SK-N-SH treated with all-trans-retinoic acid at 6 μM for 48 hours (cell line): ENCODE measurements at regions not wholly inside any gene's neighbourhood (a gene's known extent, or its start where the extent isn't known, plus 50 kb on each side); places are given as distances from the start of the nearest gene placed in this dataset.

Experiments used
- ATAC-seq: fragments of 200-7000 bp; cut with Tn5 transposase; 3 replicates; pipeline ENCODE4 v1.9.1; 2020; ENCODE audit warnings: mild to moderate bottlenecking, moderate library complexity
- ARNTL ChIP-seq: fragments of 450-650 bp; formaldehyde crosslinking; IDR thresholded peaks from 2 replicates; pipeline ENCODE4 v1.5.0; 2020; ENCODE audit warnings: low read depth, mild to moderate bottlenecking, moderate library complexity, borderline replicate concordance
- BACH2 ChIP-seq: fragments of 250-450 bp; sonication (Bioruptor Pico); IDR thresholded peaks from 2 replicates; pipeline ENCODE4 v1.9.0; 2021; ENCODE audit warnings: mild to moderate bottlenecking, borderline replicate concordance
- CSDC2 ChIP-seq: fragments of 250-450 bp; sonication (Bioruptor Pico); IDR thresholded peaks from 2 replicates; pipeline ENCODE4 v1.5.0; 2020; ENCODE audit warnings: mild to moderate bottlenecking, moderate library complexity
- ESRRG ChIP-seq: fragments of 250-450 bp; sonication (Bioruptor Pico); IDR thresholded peaks from 2 replicates; pipeline ENCODE4 v1.6.1; 2021; ENCODE audit warnings: mild to moderate bottlenecking
- GLIS3 ChIP-seq: fragments of 250-450 bp; sonication (Bioruptor Pico); IDR thresholded peaks from 2 replicates; pipeline ENCODE4 v1.5.0; 2020; ENCODE audit warnings: mild to moderate bottlenecking, moderate library complexity
- ISL1 ChIP-seq: fragments of 250-450 bp; sonication (Bioruptor Pico); IDR thresholded peaks from 2 replicates; pipeline ENCODE4 v2.1.2; 2022; ENCODE audit warnings: mild to moderate bottlenecking, moderate library complexity
- OSR1 ChIP-seq: fragments of 250-450 bp; sonication (Bioruptor Pico); IDR thresholded peaks from 2 replicates; pipeline ENCODE4 v1.8.0; 2022; ENCODE audit warnings: moderate library complexity, mild to moderate bottlenecking, inconsistent platforms
- PPARA ChIP-seq: fragments of 250-450 bp; sonication (Bioruptor Pico); IDR thresholded peaks from 2 replicates; pipeline ENCODE4 v1.5.0; 2020; ENCODE audit warnings: mild to moderate bottlenecking, borderline replicate concordance
- RARB ChIP-seq: fragments of 250-450 bp; sonication (Bioruptor Pico); IDR thresholded peaks from 2 replicates; pipeline ENCODE4 v1.8.0; 2021; ENCODE audit warnings: mild to moderate bottlenecking, moderate library complexity
- SNAI2 ChIP-seq: fragments of 250-450 bp; sonication (Bioruptor Pico); IDR thresholded peaks from 2 replicates; pipeline ENCODE4 v1.5.0; 2020; ENCODE audit warnings: mild to moderate bottlenecking, moderate library complexity
- TCF4 ChIP-seq: fragments of 250-450 bp; sonication (Bioruptor Pico); IDR thresholded peaks from 2 replicates; pipeline ENCODE4 v1.8.0; 2021; ENCODE audit warnings: mild to moderate bottlenecking, moderate library complexity, borderline replicate concordance
- TOX ChIP-seq: fragments of 250-450 bp; sonication (Bioruptor Pico); IDR thresholded peaks from 2 replicates; pipeline ENCODE4 v1.8.0; 2021; ENCODE audit warnings: mild to moderate bottlenecking, moderate library complexity, borderline replicate concordance
- ZFP3 ChIP-seq: fragments of 250-450 bp; sonication (Bioruptor Pico); IDR thresholded peaks from 2 replicates; pipeline ENCODE4 v1.5.0; 2020; ENCODE audit warnings: mild to moderate bottlenecking, moderate library complexity
- ZFP30 ChIP-seq: fragments of 450-650 bp; formaldehyde crosslinking; IDR thresholded peaks from 2 replicates; pipeline ENCODE4 v1.5.0; 2022; ENCODE audit warnings: mild to moderate bottlenecking, moderate library complexity
- ZNF565 ChIP-seq: fragments of 450-650 bp; formaldehyde crosslinking; conservative IDR thresholded peaks from 2 replicates; pipeline ENCODE4 v1.5.0; 2020; ENCODE audit warnings: low read depth, mild to moderate bottlenecking, moderate library complexity
- ZNF70 ChIP-seq: fragments of 450-650 bp; formaldehyde crosslinking; IDR thresholded peaks from 2 replicates; pipeline ENCODE4 v1.5.0; 2020; ENCODE audit warnings: mild to moderate bottlenecking, moderate library complexity
- TF ChIP-seq, protein P1 (sequence below): fragments of 250-450 bp; sonication (Bioruptor Pico); IDR thresholded peaks from 2 replicates; pipeline ENCODE4 v1.5.1; 2021; ENCODE audit warnings: mild to moderate bottlenecking, moderate library complexity
- TF ChIP-seq, protein P2 (sequence below): fragments of 250-450 bp; sonication (Bioruptor Pico); IDR thresholded peaks from 2 replicates; pipeline ENCODE4 v1.5.1; 2020; ENCODE audit warnings: low read depth, mild to moderate bottlenecking, moderate library complexity
- TF ChIP-seq, protein P3 (sequence below): fragments of 250-450 bp; sonication (Bioruptor Pico); IDR thresholded peaks from 2 replicates; pipeline ENCODE4 v1.5.0; 2020; ENCODE audit warnings: mild to moderate bottlenecking, moderate library complexity
- TF ChIP-seq, protein P4 (sequence below): fragments of 250-450 bp; sonication (Bioruptor Pico); IDR thresholded peaks from 2 replicates; pipeline ENCODE4 v1.8.0; 2021; ENCODE audit warnings: low read depth, mild to moderate bottlenecking, moderate library complexity, borderline replicate concordance
- TF ChIP-seq, protein P5 (sequence below): fragments of 250-450 bp; sonication (Bioruptor Pico); IDR thresholded peaks from 2 replicates; pipeline ENCODE4 v1.8.0; 2020; ENCODE audit warnings: mild to moderate bottlenecking, moderate library complexity, borderline replicate concordance

DNA sequence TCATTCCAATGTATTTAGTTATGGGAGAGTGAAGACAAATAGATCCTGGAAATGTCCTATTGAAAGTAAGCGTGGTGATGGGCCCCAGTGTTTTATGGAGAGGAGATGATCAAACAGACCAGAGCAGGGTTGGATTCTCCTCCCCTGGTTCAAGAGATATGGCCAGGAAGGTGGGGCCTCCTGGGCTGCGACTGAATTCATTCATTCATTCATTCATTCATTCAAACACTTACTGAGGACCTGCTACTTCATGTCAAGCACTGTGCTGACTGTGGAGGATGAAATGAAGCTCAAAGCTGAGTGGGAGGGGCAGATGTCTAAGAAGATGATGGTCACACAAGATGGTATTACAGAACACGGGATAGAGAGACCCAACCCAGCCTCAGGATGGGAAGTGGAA lies 71.5 kb upstream of the TNR start:
- ATAC-seq: no peak
- TF ChIP-seq SNAI2 (no peak), ZFP30 (CRISPR knock-in tag) (no peak), ZFP3 (CRISPR knock-in tag) (no peak), ARNTL (CRISPR knock-in tag) (no peak), OSR1 (CRISPR knock-in tag) (no peak), ESRRG (CRISPR knock-in tag) (no peak), RARB (no peak), PPARA (no peak), BACH2 (CRISPR knock-in tag) (no peak), GLIS3 (CRISPR knock-in tag) (no peak), ISL1 (CRISPR knock-in tag) (no peak), ZNF565 (CRISPR knock-in tag) (no peak), TOX (CRISPR knock-in tag) (no peak), TCF4 (no peak)
- TF ChIP-seq, protein P1, sequence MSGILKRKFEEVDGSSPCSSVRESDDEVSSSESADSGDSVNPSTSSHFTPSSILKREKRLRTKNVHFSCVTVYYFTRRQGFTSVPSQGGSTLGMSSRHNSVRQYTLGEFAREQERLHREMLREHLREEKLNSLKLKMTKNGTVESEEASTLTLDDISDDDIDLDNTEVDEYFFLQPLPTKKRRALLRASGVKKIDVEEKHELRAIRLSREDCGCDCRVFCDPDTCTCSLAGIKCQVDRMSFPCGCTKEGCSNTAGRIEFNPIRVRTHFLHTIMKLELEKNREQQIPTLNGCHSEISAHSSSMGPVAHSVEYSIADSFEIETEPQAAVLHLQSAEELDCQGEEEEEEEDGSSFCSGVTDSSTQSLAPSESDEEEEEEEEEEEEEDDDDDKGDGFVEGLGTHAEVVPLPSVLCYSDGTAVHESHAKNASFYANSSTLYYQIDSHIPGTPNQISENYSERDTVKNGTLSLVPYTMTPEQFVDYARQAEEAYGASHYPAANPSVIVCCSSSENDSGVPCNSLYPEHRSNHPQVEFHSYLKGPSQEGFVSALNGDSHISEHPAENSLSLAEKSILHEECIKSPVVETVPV (CRISPR knock-in tag): no peak
- TF ChIP-seq, protein P2, sequence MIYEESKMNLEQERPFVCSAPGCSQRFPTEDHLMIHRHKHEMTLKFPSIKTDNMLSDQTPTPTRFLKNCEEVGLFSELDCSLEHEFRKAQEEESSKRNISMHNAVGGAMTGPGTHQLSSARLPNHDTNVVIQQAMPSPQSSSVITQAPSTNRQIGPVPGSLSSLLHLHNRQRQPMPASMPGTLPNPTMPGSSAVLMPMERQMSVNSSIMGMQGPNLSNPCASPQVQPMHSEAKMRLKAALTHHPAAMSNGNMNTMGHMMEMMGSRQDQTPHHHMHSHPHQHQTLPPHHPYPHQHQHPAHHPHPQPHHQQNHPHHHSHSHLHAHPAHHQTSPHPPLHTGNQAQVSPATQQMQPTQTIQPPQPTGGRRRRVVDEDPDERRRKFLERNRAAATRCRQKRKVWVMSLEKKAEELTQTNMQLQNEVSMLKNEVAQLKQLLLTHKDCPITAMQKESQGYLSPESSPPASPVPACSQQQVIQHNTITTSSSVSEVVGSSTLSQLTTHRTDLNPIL (CRISPR knock-in tag): no peak
- TF ChIP-seq, protein P3, sequence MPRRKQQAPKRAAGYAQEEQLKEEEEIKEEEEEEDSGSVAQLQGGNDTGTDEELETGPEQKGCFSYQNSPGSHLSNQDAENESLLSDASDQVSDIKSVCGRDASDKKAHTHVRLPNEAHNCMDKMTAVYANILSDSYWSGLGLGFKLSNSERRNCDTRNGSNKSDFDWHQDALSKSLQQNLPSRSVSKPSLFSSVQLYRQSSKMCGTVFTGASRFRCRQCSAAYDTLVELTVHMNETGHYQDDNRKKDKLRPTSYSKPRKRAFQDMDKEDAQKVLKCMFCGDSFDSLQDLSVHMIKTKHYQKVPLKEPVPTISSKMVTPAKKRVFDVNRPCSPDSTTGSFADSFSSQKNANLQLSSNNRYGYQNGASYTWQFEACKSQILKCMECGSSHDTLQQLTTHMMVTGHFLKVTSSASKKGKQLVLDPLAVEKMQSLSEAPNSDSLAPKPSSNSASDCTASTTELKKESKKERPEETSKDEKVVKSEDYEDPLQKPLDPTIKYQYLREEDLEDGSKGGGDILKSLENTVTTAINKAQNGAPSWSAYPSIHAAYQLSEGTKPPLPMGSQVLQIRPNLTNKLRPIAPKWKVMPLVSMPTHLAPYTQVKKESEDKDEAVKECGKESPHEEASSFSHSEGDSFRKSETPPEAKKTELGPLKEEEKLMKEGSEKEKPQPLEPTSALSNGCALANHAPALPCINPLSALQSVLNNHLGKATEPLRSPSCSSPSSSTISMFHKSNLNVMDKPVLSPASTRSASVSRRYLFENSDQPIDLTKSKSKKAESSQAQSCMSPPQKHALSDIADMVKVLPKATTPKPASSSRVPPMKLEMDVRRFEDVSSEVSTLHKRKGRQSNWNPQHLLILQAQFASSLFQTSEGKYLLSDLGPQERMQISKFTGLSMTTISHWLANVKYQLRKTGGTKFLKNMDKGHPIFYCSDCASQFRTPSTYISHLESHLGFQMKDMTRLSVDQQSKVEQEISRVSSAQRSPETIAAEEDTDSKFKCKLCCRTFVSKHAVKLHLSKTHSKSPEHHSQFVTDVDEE: no peak
- TF ChIP-seq, protein P4, sequence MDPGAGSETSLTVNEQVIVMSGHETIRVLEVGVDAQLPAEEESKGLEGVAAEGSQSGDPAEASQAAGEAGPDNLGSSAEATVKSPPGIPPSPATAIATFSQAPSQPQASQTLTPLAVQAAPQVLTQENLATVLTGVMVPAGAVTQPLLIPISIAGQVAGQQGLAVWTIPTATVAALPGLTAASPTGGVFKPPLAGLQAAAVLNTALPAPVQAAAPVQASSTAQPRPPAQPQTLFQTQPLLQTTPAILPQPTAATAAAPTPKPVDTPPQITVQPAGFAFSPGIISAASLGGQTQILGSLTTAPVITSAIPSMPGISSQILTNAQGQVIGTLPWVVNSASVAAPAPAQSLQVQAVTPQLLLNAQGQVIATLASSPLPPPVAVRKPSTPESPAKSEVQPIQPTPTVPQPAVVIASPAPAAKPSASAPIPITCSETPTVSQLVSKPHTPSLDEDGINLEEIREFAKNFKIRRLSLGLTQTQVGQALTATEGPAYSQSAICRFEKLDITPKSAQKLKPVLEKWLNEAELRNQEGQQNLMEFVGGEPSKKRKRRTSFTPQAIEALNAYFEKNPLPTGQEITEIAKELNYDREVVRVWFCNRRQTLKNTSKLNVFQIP (CRISPR knock-in tag): no peak
- TF ChIP-seq, protein P5, sequence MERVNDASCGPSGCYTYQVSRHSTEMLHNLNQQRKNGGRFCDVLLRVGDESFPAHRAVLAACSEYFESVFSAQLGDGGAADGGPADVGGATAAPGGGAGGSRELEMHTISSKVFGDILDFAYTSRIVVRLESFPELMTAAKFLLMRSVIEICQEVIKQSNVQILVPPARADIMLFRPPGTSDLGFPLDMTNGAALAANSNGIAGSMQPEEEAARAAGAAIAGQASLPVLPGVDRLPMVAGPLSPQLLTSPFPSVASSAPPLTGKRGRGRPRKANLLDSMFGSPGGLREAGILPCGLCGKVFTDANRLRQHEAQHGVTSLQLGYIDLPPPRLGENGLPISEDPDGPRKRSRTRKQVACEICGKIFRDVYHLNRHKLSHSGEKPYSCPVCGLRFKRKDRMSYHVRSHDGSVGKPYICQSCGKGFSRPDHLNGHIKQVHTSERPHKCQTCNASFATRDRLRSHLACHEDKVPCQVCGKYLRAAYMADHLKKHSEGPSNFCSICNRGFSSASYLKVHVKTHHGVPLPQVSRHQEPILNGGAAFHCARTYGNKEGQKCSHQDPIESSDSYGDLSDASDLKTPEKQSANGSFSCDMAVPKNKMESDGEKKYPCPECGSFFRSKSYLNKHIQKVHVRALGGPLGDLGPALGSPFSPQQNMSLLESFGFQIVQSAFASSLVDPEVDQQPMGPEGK: no peak
- TF ChIP-seq, all 23 proteins: peak for 0

DNA sequence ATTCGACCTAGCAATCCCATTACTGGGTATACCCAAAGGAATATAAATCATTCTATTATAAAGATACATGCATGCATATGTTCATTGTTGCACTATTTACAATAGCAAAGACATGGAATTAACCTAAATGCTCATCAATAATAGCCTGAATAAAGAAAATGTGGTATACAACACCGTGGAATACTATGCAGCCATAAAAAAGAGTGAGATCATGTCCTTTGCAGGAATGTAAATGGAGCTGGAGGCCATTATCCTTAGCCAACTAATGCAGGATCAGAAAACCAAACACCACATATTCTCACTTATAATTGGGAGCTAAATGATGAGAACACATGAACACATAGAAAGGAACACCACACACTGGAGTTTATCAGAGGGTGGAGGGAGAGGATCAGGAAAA lies 69.5 kb upstream of the TNR start:
- no peak for ATAC-seq
- no peak for TF ChIP-seq TOX (CRISPR knock-in tag)
- TF ChIP-seq, all 23 proteins: peak for 0

DNA sequence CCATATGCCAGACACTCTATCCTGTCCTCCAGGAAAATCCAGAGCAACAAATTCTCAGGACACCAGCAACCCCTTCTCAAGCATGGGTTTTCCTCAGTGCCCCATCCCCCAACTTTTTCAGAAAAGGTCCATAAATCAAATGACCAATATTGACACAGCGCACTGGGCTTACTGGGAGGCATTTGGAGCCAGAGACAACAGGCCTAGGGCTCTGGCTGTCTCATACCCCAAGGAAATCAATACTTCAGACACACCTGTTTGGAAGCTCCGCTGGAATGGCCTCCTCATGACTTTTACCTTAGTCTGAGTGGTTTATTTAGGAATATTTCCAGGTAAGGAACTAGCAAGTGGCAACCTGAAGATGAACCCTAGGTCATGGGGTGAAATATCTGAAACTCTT lies 66.9 kb upstream of the TNR start:
- TF ChIP-seq ZNF70: no peak
- no peak for TF ChIP-seq ZFP3 (CRISPR knock-in tag)
- TF ChIP-seq, protein P1 (CRISPR knock-in tag): no peak
- TF ChIP-seq ISL1 (CRISPR knock-in tag): no peak
- TF ChIP-seq CSDC2: no peak
- TF ChIP-seq, protein P5: no peak
- ATAC-seq: no peak
